Gastrocnemius medialis (tissue), 4 donors: ENCODE measurements at regions not wholly inside any gene's neighbourhood (a gene's known extent, or its start where the extent isn't known, plus 50 kb on each side); places are given as distances from the start of the nearest gene placed in this dataset.

Source experiments
- POLR2A ChIP-seq, 2 donors: fragments of 450-650 bp; IDR thresholded peaks; one replicate each; pipeline ENCODE4 v1.6.1; 2017; ENCODE audit warnings: antibody characterized with exemption in 2 of 2, mild to moderate bottlenecking in 2 of 2, moderate library complexity in 2 of 2
- TF ChIP-seq, protein P1 (sequence below), 5 experiments: fragments of 450-650 bp in 3 of 5; fragments of 200-600 bp in 2 of 5; sonication (generic) in 2 of 5; IDR thresholded peaks in 4 of 5; conservative IDR thresholded peaks in 1 of 5; 1 replicate in 4 of 5; 2 replicates in 1 of 5; pipeline ENCODE4 v1.5.1; 2016 to 2019; ENCODE audit warnings: antibody characterized with exemption in 5 of 5, mild to moderate bottlenecking in 3 of 5, moderate library complexity in 3 of 5

DNA sequence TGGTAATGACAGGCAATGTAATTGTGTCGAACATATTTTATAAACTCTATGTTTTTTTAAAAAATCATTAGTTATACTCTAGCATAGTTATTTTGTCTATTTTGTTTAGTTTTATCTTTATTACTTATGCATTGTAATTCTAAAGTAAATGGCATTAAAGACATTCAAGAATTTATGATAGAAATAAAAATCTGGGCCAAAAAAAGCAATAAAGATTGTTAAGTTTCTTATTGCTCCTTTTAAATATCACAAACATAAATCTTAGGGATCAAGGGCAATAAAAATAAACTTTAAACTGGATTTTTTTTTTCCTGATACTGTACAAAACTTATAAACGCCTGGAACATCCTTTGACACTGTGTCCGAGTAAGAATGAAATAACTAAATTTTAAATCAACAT, 931.5 kb upstream of the EYS start:
- TF ChIP-seq, protein P1, sequence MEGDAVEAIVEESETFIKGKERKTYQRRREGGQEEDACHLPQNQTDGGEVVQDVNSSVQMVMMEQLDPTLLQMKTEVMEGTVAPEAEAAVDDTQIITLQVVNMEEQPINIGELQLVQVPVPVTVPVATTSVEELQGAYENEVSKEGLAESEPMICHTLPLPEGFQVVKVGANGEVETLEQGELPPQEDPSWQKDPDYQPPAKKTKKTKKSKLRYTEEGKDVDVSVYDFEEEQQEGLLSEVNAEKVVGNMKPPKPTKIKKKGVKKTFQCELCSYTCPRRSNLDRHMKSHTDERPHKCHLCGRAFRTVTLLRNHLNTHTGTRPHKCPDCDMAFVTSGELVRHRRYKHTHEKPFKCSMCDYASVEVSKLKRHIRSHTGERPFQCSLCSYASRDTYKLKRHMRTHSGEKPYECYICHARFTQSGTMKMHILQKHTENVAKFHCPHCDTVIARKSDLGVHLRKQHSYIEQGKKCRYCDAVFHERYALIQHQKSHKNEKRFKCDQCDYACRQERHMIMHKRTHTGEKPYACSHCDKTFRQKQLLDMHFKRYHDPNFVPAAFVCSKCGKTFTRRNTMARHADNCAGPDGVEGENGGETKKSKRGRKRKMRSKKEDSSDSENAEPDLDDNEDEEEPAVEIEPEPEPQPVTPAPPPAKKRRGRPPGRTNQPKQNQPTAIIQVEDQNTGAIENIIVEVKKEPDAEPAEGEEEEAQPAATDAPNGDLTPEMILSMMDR (IDR thresholded peaks at IDR 0.05 in 4 of 5, conservative IDR thresholded peaks at IDR 0.05 in 1 of 5), result no peak
- no peak for TF ChIP-seq POLR2A (IDR thresholded peaks at IDR 0.05)
